SK-N-SH (cell line): ENCODE measurements at regions not wholly inside any gene's neighbourhood (a gene's known extent, or its start where the extent isn't known, plus 50 kb on each side); places are given as distances from the start of the nearest gene placed in this dataset.

ENCODE experiments used
- CTCF ChIA-PET: fragments of 300-600, 350-600 bp; formaldehyde crosslinking; extraction: SDS; loops from one replicate; lab custom pipeline; 2021; lab: Yijun Ruan, JAX
- POLR2A ChIA-PET: fragments of 350-600 bp; sonication (Branson Sonifier 250); formaldehyde crosslinking; extraction: SDS; loops from one replicate; lab custom pipeline; 2020; ENCODE audit warnings: antibody characterized with exemption, inconsistent platforms; lab: Yijun Ruan, JAX
- DNase-seq: peaks from one replicate; pipeline ENCODE4 v3.0.0; 2012
- H2AFZ ChIP-seq: fragments of 200-600 bp; sonication (generic); 2 replicates; pipeline ENCODE4 v1.8.1; 2016; ENCODE audit warnings: antibody characterized with exemption, mild to moderate bottlenecking, low read depth
- H3F3A ChIP-seq: fragments of 200-600 bp; sonication (generic); replicated peaks from 2 replicates; pipeline ENCODE3; 2016; ENCODE audit warnings: antibody characterized with exemption, mild to moderate bottlenecking; ENCODE audit not compliant: insufficient read depth
- H3K27ac ChIP-seq, 2 experiments: fragments of 200-500 bp in 1 of 2; fragments of 200-600 bp in 1 of 2; sonication (Bioruptor generic) in 1 of 2; sonication (generic), shearing (Covaris generic) in 1 of 2; 2 replicates each; pipeline versions ENCODE4 v1.5.1 to v1.6.1; 2014 to 2016; ENCODE audit warnings: low read depth in 2 of 2, inconsistent platforms in 1 of 2, low read length in 1 of 2, mild to moderate bottlenecking in 1 of 2, mixed read lengths in 1 of 2
- H3K27me3 ChIP-seq: fragments of 200-600 bp; sonication (generic), shearing (Covaris generic); 2 replicates; pipeline ENCODE4 v1.6.1; 2016; ENCODE audit warnings: mixed run types; ENCODE audit not compliant: insufficient read depth
- H3K36me3 ChIP-seq, 2 experiments: fragments of 200-500 bp in 1 of 2; fragments of 200-600 bp in 1 of 2; sonication (Bioruptor generic) in 1 of 2; sonication (generic) in 1 of 2; replicated peaks in 1 of 2; 2 replicates each; pipeline versions ENCODE3 to v1.5.1; 2014 to 2016; ENCODE audit warnings: low read length in 1 of 2, mild to moderate bottlenecking in 1 of 2; ENCODE audit not compliant: insufficient read depth in 2 of 2, control insufficient read depth in 1 of 2
- H3K4me1 ChIP-seq, 2 experiments: fragments of 200-500 bp in 1 of 2; fragments of 200-600 bp in 1 of 2; sonication (Bioruptor generic) in 1 of 2; sonication (generic), shearing (Covaris generic) in 1 of 2; 2 replicates each; pipeline versions ENCODE4 v1.5.1 to v1.6.1; 2014 to 2016; ENCODE audit warnings: low read depth in 1 of 2, low read length in 1 of 2, mixed run types in 1 of 2; ENCODE audit not compliant: insufficient read depth in 2 of 2, control insufficient read depth in 1 of 2
- H3K4me2 ChIP-seq: fragments of 200-600 bp; sonication (generic), shearing (Covaris generic); 2 replicates; pipeline ENCODE4 v1.6.1; 2017; ENCODE audit warnings: mixed run types
- H3K4me3 ChIP-seq, 2 experiments: fragments of 200-500 bp in 1 of 2; fragments of 200-600 bp in 1 of 2; sonication (Bioruptor generic) in 1 of 2; sonication (generic), shearing (Covaris generic) in 1 of 2; 2 replicates each; pipeline versions ENCODE4 v1.5.1 to v1.8.1; 2014 to 2016; ENCODE audit warnings: low read depth in 2 of 2, inconsistent platforms in 1 of 2, low read length in 1 of 2, mild to moderate bottlenecking in 1 of 2, mixed read lengths in 1 of 2, moderate library complexity in 1 of 2
- H3K79me2 ChIP-seq: fragments of 200-600 bp; sonication (generic); 2 replicates; pipeline ENCODE4 v1.8.1; 2017; ENCODE audit warnings: mild to moderate bottlenecking; ENCODE audit not compliant: insufficient read depth
- H3K9ac ChIP-seq: fragments of 200-600 bp; sonication (generic); 2 replicates; pipeline ENCODE4 v1.6.1; 2017; ENCODE audit warnings: mixed run types
- H3K9me2 ChIP-seq: fragments of 200-600 bp; sonication (generic); 2 replicates; pipeline ENCODE4 v1.6.1; 2017; ENCODE audit warnings: mixed run types
- H3K9me3 ChIP-seq: fragments of 200-600 bp; sonication (generic); 2 replicates; pipeline ENCODE4 v1.6.1; 2017; ENCODE audit warnings: mixed run types, mild to moderate bottlenecking, moderate library complexity
- H4K20me1 ChIP-seq: fragments of 200-600 bp; sonication (generic); 2 replicates; pipeline ENCODE4 v1.6.1; 2017; ENCODE audit warnings: mild to moderate bottlenecking, mixed run types; ENCODE audit not compliant: insufficient read depth
- ELF1 ChIP-seq: IDR thresholded peaks from 2 replicates; pipeline ENCODE4 v1.4.0; 2012
- EP300 ChIP-seq, 2 experiments: IDR thresholded peaks; 2 replicates each; pipeline versions ENCODE4 v1.4.0 to v1.6.1; 2012; ENCODE audit warnings: borderline replicate concordance in 1 of 2, low read depth in 1 of 2, low read length in 1 of 2
- EZH2phosphoT487 ChIP-seq: fragments of 200-600 bp; sonication (generic); IDR thresholded peaks from 2 replicates; pipeline ENCODE4 v1.6.1; 2017; ENCODE audit warnings: low read depth, mixed run types, mild to moderate bottlenecking, antibody characterized with exemption, moderate library complexity, borderline replicate concordance
- FOXJ3 ChIP-seq: sonication (generic); formaldehyde crosslinking; IDR thresholded peaks from 2 replicates; pipeline ENCODE4 v1.5.1; 2020; ENCODE audit warnings: mild to moderate bottlenecking, missing genetic modification reagents
- JUND ChIP-seq: IDR thresholded peaks from 2 replicates; pipeline ENCODE4 v1.4.0; 2012
- MAX ChIP-seq: IDR thresholded peaks from 2 replicates; pipeline ENCODE4 v1.4.0; 2012; ENCODE audit warnings: low read depth
- MEF2A ChIP-seq: IDR thresholded peaks from 2 replicates; pipeline ENCODE4 v1.4.0; 2012; ENCODE audit warnings: low read depth, borderline replicate concordance
- NFIC ChIP-seq: IDR thresholded peaks from 2 replicates; pipeline ENCODE4 v1.4.0; 2012; ENCODE audit warnings: borderline replicate concordance
- POLR2AphosphoS5 ChIP-seq: IDR thresholded peaks from 2 replicates; pipeline ENCODE4 v1.6.1; 2012; ENCODE audit warnings: low read depth, low read length
- RAD21 ChIP-seq: IDR thresholded peaks from 2 replicates; pipeline ENCODE4 v1.6.1; 2012; ENCODE audit warnings: mild to moderate bottlenecking, low read length
- RFX5 ChIP-seq: IDR thresholded peaks from 2 replicates; pipeline ENCODE4 v1.6.1; 2012; ENCODE audit warnings: mild to moderate bottlenecking, improper control_type of control experiment, low read length
- RXRA ChIP-seq: IDR thresholded peaks from 2 replicates; pipeline ENCODE4 v1.4.0; 2012; ENCODE audit warnings: low read depth, mild to moderate bottlenecking, borderline replicate concordance
- SMC3 ChIP-seq: IDR thresholded peaks from 2 replicates; pipeline ENCODE4 v1.6.1; 2012; ENCODE audit warnings: low read depth, low read length, improper control_type of control experiment
- TAF1 ChIP-seq: IDR thresholded peaks from 2 replicates; pipeline ENCODE4 v1.6.1; 2012; ENCODE audit warnings: low read depth, mild to moderate bottlenecking, low read length, moderate library complexity, borderline replicate concordance
- TCF12 ChIP-seq: IDR thresholded peaks from 2 replicates; pipeline ENCODE4 v1.4.0; 2012
- USF1 ChIP-seq: IDR thresholded peaks from 2 replicates; pipeline ENCODE4 v1.4.0; 2012; ENCODE audit warnings: low read depth, borderline replicate concordance
- ZBTB33 ChIP-seq: IDR thresholded peaks from 2 replicates; pipeline ENCODE4 v1.4.0; 2012; ENCODE audit warnings: low read depth, borderline replicate concordance
- WGBS: methylation state at CpG from one replicate; pipeline ENCODE4 v1.1.6; 2017; ENCODE audit warnings: low lambda C conversion rate; 5-methylcytosine and 5-hydroxymethylcytosine counted together
- TF ChIP-seq, protein P1 (sequence below): fragments of 150-350 bp; IDR thresholded peaks from 2 replicates; pipeline ENCODE4 v1.6.1; 2016; ENCODE audit warnings: mild to moderate bottlenecking, low read depth, low read length
- TF ChIP-seq, protein P2 (sequence below): fragments of 200-600 bp; sonication (generic); IDR thresholded peaks from 2 replicates; pipeline ENCODE4 v1.6.1; 2017; ENCODE audit warnings: antibody characterized with exemption, mild to moderate bottlenecking, moderate library complexity

- TF ChIP-seq, protein P1, sequence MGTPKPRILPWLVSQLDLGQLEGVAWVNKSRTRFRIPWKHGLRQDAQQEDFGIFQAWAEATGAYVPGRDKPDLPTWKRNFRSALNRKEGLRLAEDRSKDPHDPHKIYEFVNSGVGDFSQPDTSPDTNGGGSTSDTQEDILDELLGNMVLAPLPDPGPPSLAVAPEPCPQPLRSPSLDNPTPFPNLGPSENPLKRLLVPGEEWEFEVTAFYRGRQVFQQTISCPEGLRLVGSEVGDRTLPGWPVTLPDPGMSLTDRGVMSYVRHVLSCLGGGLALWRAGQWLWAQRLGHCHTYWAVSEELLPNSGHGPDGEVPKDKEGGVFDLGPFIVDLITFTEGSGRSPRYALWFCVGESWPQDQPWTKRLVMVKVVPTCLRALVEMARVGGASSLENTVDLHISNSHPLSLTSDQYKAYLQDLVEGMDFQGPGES = no peak
- no peak for TF ChIP-seq EP300 (IDR thresholded peaks at IDR 0.05; ENCODE audit: borderline replicate concordance in 1 of 2, low read depth in 1 of 2, low read length in 1 of 2)
- no peak for TF ChIP-seq USF1
- no peak for TF ChIP-seq RAD21
- TF ChIP-seq FOXJ3 (CRISPR knock-in tag) = no peak
- no peak for TF ChIP-seq TAF1
- no peak for TF ChIP-seq NFIC
- no peak for TF ChIP-seq SMC3
- no peak for TF ChIP-seq TCF12
- TF ChIP-seq RXRA = no peak
- TF ChIP-seq MAX = no peak
- no peak for TF ChIP-seq RFX5
- TF ChIP-seq ELF1 = no peak
- TF ChIP-seq MEF2A = no peak
- no peak for TF ChIP-seq JUND
- no peak for TF ChIP-seq ZBTB33
- TF ChIP-seq, protein P2, sequence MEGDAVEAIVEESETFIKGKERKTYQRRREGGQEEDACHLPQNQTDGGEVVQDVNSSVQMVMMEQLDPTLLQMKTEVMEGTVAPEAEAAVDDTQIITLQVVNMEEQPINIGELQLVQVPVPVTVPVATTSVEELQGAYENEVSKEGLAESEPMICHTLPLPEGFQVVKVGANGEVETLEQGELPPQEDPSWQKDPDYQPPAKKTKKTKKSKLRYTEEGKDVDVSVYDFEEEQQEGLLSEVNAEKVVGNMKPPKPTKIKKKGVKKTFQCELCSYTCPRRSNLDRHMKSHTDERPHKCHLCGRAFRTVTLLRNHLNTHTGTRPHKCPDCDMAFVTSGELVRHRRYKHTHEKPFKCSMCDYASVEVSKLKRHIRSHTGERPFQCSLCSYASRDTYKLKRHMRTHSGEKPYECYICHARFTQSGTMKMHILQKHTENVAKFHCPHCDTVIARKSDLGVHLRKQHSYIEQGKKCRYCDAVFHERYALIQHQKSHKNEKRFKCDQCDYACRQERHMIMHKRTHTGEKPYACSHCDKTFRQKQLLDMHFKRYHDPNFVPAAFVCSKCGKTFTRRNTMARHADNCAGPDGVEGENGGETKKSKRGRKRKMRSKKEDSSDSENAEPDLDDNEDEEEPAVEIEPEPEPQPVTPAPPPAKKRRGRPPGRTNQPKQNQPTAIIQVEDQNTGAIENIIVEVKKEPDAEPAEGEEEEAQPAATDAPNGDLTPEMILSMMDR = no peak
- no peak for TF ChIP-seq EZH2phosphoT487
- TF ChIP-seq POLR2AphosphoS5 = no peak
- Histone ChIP-seq H3F3A (no peaks in the 10 kb centered on the region), H3K27ac (no peak overlapping the region), H3K9ac (no peak overlapping the region), H4K20me1 (no peaks in the 10 kb centered on the region), H3K36me3 (no peaks in the 10 kb centered on the region), H3K9me2 (no peaks in the 10 kb centered on the region), H3K4me3 (no peak overlapping the region), H3K4me2 (no peak overlapping the region), H3K79me2 (no peaks in the 10 kb centered on the region), H2AFZ (no peak overlapping the region), H3K27me3 (no peaks in the 10 kb centered on the region), H3K9me3 (no peaks in the 10 kb centered on the region), H3K4me1 (no peaks in the 10 kb centered on the region)
- 0% methylated on average over 2 of the region's 2 CpGs for WGBS
- DNase-seq = no peak
- CTCF ChIA-PET = no interaction called here
- POLR2A ChIA-PET = no interaction called here
Observed at GRCh38 chr18:77948567-77948966, 698.9 kb downstream of the GALR1 start.
